ENCODE measurements at regions not wholly inside any gene's neighbourhood (a gene's known extent, or its start where the extent isn't known, plus 50 kb on each side); places are given as distances from the start of the nearest gene placed in this dataset.

DNA sequence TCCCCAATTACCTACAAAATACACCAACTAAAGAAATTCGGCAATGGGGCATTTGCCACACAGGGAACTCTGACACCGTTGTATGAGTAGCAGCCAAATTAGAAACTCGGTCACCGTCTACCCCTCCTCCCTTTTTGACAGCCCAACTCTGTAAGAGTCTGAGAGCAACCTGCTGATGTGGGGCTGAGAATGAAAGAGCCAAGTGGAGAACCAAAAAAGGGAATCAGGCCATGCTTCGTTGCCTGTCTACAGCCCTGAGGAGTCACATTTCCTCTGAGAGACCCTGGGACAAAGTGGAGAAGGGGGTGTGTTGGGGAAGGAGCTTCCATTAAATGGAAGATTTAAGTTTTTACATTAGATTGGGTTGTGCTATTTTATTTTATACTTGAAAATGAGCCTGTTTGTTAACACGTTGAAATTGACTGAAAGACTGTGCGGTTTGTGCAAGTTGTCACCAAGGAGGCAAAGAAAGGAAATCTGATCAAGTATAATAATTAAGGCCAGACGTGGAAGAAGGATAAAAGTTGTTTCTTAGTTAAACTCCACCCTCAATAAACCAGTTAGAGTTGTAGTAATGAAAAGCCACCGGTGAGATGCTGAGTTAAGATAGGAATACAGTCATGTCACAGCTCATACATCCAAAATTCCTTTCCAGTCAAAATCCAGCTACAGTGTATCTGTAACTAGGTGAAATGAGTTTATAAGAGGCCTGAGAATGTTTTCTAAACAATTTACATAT is 131.7 kb upstream of the CREB1 start:
- H3K4me3 Mint-ChIP-seq, result no peak overlapping the region
- no peak overlapping the region for H3K27ac Mint-ChIP-seq
- H3K4me1 Mint-ChIP-seq (ENCODE audit: low read depth), result peaks cover 8% of the 10 kb centered on the region
- no peaks in the 10 kb centered on the region for H3K27me3 Mint-ChIP-seq
- no peaks in the 10 kb centered on the region for H3K36me3 Mint-ChIP-seq (ENCODE audit: low read depth)
- no peaks in the 10 kb centered on the region for H3K9me3 Mint-ChIP-seq

DNA sequence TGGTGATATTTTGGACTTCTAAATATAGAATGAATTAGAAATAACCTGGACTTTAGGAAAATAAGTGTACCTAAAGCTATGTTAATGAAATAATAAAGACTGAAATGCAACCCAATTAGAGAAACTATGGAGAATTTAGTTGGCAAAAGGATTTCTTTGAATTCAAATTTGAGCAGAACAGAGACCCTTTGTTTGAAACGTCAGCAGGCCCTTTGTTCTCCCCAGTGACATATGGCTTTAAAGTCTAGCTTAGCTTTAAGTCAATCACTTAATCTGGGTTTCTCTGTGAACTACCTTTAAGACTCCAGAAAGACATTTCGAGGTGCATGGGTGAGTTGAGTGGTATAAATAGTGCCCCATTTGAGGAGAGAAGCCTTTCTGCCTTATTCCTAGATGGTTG is 130.5 kb upstream of the CREB1 start:
- no peaks in the 10 kb centered on the region for H3K27me3 Mint-ChIP-seq
- no peaks in the 10 kb centered on the region for H3K9me3 Mint-ChIP-seq
- no peaks in the 10 kb centered on the region for H3K36me3 Mint-ChIP-seq (ENCODE audit: low read depth)
- peaks cover 8% of the 10 kb centered on the region for H3K4me1 Mint-ChIP-seq (ENCODE audit: low read depth)
- H3K27ac Mint-ChIP-seq, result no peak overlapping the region
- H3K4me3 Mint-ChIP-seq, result no peak overlapping the region

DNA sequence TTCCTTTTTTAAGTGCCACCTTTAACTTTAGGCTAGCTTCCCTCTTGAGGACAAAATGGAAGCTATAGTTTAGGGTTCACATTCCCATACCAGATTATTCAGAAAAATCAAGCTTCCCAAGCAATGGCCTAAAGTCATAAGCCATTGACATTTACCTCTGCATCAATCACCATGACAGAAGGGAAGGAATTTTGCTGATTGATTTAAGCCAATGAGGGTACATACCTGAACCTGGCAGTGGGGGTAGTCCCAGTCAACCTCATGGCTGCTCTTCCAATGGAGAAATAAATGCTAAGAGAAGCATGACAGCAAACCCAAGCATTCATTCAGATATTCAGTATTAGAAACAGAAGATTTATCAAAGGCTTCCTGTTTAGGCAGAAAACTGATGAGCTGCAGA is 128.4 kb upstream of the CREB1 start:
- Mint-ChIP-seq H3K4me3 (no peak overlapping the region), H3K27me3 (peaks cover 3% of the 10 kb centered on the region), H3K36me3 (ENCODE audit: low read depth) (no peaks in the 10 kb centered on the region), H3K9me3 (no peaks in the 10 kb centered on the region), H3K27ac (no peak overlapping the region), H3K4me1 (ENCODE audit: low read depth) (no peaks in the 10 kb centered on the region)

DNA sequence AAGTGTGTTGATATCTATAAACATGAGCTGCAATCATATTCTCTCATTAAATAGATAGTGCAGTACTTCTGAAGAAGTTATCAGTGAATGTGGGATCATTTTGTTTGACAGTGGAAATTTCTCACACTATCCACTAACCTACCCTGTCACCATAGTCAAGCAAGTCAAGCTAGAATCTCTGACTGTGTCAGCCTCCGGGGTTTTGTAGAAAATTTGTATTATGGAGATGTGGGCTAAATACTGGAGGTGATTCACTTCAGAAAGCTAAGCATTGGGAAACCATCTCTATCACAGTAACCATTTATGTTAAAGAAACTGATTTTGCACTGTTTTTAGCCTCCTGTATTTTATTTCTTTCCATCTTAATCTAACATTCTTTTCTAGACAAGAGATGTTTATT is 126.6 kb upstream of the CREB1 start:
- H3K36me3 Mint-ChIP-seq (ENCODE audit: low read depth), result no peaks in the 10 kb centered on the region
- no peak overlapping the region for H3K4me3 Mint-ChIP-seq
- H3K4me1 Mint-ChIP-seq (ENCODE audit: low read depth), result no peaks in the 10 kb centered on the region
- no peaks in the 10 kb centered on the region for H3K9me3 Mint-ChIP-seq
- peaks cover 3% of the 10 kb centered on the region for H3K27me3 Mint-ChIP-seq
- H3K27ac Mint-ChIP-seq, result no peak overlapping the region

DNA sequence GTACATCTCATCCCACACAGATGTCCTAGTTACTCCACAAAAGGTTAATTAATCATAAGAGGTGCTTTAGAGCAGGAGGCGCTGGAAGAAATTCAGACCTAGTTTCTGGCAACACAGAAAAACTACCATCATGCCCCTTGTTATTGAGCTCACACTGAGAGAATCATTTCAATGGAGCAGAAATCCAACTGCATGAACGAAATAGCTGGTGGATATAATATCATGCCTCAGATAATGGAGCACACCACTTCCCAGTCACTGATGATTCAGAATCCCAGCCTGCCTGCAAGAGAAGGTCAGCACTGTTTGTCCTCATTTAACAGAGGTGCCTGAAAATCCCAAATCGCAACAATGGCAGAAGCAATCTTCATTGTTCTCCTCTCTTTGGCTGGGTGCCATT is 125.8 kb upstream of the CREB1 start:
- Mint-ChIP-seq H3K4me3 (no peak overlapping the region), H3K27ac (no peak overlapping the region), H3K36me3 (ENCODE audit: low read depth) (no peaks in the 10 kb centered on the region), H3K4me1 (ENCODE audit: low read depth) (no peaks in the 10 kb centered on the region), H3K27me3 (peaks cover 3% of the 10 kb centered on the region), H3K9me3 (no peaks in the 10 kb centered on the region)

DNA sequence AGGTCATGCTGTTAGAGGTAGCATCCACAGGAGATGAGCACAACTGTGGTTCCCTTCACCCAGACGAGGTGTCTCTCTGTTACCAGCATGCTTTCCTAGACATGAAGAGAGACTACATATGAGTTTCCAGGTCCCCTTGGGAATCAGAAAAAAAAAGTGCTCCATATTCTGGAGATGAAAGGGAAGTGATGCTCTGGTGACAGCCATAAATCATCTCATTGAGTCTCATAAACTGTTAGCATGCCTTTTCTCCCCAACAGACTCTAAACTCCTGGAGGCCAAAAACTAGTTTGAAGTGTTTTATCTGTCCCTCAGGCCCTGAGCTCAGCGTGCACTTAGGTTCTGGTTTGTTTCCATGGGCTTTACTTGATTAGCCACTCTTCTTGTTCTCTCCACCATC is 124.6 kb upstream of the CREB1 start:
- peaks cover 3% of the 10 kb centered on the region for H3K27me3 Mint-ChIP-seq
- H3K4me3 Mint-ChIP-seq, result no peak overlapping the region
- no peaks in the 10 kb centered on the region for H3K9me3 Mint-ChIP-seq
- H3K27ac Mint-ChIP-seq, result no peak overlapping the region
- no peaks in the 10 kb centered on the region for H3K4me1 Mint-ChIP-seq (ENCODE audit: low read depth)
- H3K36me3 Mint-ChIP-seq (ENCODE audit: low read depth), result no peaks in the 10 kb centered on the region

DNA sequence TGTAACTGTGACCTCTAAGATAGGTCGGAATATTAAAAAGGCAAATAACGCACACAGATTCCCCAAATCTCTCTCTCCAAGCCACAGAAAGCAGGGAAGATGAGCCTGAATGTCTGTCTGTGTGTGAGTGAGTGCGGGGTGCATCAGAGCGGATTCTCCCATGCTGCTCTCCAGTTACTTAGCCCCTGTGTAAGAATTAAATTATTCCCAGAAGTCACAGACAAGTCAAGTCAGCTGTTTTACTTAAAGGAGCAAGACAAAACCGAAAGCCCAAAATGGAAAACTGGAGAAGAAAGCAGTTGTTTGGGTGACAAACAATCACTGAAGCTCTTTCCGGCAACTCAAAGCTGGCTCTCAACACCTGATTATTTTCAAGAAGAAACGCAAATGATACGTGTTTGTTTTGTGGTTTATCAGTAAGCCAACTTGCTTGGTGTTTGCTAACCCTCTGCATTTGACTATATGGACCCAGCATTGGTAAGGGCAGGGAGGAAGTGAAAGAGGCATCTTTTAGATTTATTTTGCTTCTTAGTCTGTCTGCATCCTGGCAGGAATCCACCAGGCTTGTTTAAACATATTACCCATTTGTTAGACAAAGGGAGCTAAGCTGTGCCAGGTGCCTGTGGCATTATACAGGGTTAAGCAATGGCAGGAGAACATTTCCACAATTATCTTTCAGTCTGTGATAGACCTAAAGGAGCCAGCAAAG is 121.5 kb upstream of the CREB1 start:
- peaks cover 3% of the 10 kb centered on the region for H3K27me3 Mint-ChIP-seq
- H3K4me1 Mint-ChIP-seq (ENCODE audit: low read depth), result no peaks in the 10 kb centered on the region
- H3K36me3 Mint-ChIP-seq (ENCODE audit: low read depth), result no peaks in the 10 kb centered on the region
- H3K9me3 Mint-ChIP-seq, result no peaks in the 10 kb centered on the region
- no peak overlapping the region for H3K4me3 Mint-ChIP-seq
- no peak overlapping the region for H3K27ac Mint-ChIP-seq

DNA sequence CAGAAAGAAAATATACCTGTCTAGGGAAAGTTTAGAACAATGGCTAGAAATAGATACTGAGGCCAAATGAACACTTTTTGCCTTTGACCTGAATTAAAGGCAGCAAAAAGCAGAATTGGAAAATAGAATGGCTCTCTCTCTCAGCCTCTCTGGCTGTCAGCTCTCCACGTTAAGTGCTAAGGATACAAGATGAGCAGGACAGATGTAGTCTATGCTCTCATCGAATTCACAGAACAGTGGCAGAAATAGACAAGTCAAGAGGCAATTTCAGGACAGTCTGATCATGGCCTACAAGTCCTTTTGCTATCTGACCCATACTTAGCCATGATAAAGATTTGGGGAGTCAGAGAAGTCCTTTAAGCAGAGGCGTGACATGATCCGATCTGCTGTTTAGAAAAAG is 120.2 kb upstream of the CREB1 start:
- no peaks in the 10 kb centered on the region for H3K9me3 Mint-ChIP-seq
- no peak overlapping the region for H3K4me3 Mint-ChIP-seq
- peaks cover 3% of the 10 kb centered on the region for H3K27me3 Mint-ChIP-seq
- H3K27ac Mint-ChIP-seq, result no peak overlapping the region
- H3K36me3 Mint-ChIP-seq (ENCODE audit: low read depth), result no peaks in the 10 kb centered on the region
- no peaks in the 10 kb centered on the region for H3K4me1 Mint-ChIP-seq (ENCODE audit: low read depth)

DNA sequence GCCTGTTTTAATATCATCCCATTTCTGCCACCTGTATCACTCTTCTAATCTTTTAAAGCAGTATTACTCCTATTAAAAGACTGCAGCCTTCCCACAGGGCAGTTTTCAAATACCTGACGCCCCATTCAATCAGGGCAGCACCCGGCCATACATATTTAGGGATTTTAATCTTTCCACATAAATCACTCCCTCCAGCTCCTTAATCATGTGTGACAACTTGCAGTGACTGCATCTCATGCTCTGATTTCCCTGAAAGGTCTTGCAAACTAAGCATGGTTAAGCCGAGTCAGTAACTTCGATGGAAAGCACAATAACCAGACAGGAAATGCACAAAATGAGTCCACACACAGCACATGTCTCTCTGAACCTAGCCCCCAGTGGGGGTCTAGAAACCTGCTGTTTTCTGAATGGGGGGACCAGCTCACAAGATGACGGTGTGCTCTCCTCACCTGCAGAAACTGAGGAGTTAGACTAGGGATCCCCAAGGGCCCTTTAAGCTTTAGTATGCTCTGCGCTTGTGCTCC is 116.9 kb upstream of the CREB1 start:
- H3K27me3 Mint-ChIP-seq, result peaks cover 4% of the 10 kb centered on the region
- H3K4me1 Mint-ChIP-seq (ENCODE audit: low read depth), result no peaks in the 10 kb centered on the region
- H3K9me3 Mint-ChIP-seq, result no peaks in the 10 kb centered on the region
- no peaks in the 10 kb centered on the region for H3K36me3 Mint-ChIP-seq (ENCODE audit: low read depth)
- H3K27ac Mint-ChIP-seq, result no peak overlapping the region
- H3K4me3 Mint-ChIP-seq, result no peak overlapping the region

DNA sequence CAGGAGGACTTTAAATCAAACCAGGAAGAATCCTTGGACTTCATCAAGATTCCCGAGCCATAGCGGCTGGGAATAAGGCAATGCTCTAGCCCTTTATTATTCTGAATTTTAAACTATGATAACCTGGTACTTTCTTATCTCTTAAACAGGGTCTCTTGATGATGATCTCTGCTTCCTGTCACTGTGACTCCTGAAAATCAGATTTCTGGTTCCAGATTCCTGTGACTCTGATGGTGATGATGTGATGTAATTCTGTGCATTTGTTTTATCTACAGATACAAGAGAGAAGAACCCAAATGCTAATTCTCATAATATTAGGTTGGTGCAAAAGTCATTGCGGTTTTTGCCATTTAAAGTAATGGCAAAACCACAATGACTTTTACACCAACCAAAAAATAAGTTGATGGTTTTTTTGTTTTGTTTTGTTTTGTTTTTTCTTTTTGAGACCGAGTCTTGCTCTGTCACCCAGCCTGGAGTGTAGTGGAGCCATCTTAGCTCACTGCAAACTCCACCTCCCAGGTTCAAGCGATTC is 116.3 kb upstream of the CREB1 start:
- Mint-ChIP-seq H3K36me3 (ENCODE audit: low read depth) (no peaks in the 10 kb centered on the region), H3K9me3 (no peaks in the 10 kb centered on the region), H3K4me1 (ENCODE audit: low read depth) (no peaks in the 10 kb centered on the region), H3K27ac (no peak overlapping the region), H3K27me3 (peaks cover 4% of the 10 kb centered on the region), H3K4me3 (no peak overlapping the region)

DNA sequence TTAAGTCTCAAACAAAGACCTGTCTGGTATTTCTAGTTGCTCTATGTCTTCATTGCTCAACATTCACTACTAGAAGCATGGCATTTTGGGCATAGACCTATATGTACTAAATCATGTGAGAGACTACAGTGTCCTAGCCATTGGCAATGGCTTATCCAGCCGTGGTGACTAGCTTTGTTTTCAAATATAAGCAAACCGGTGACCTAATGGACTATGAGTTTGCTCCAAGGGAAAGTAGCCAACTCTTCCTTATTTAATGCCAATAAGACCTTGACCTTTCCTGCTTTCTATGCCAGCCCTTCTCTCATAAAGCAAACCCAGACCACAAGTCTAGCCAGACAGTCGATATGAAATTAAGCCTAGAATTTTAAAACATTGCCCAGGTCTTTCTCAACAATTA is 113.7 kb upstream of the CREB1 start:
- H3K27me3 Mint-ChIP-seq, result peaks cover 4% of the 10 kb centered on the region
- no peaks in the 10 kb centered on the region for H3K9me3 Mint-ChIP-seq
- H3K27ac Mint-ChIP-seq, result no peak overlapping the region
- no peaks in the 10 kb centered on the region for H3K36me3 Mint-ChIP-seq (ENCODE audit: low read depth)
- H3K4me3 Mint-ChIP-seq, result no peak overlapping the region
- H3K4me1 Mint-ChIP-seq (ENCODE audit: low read depth), result no peaks in the 10 kb centered on the region

DNA sequence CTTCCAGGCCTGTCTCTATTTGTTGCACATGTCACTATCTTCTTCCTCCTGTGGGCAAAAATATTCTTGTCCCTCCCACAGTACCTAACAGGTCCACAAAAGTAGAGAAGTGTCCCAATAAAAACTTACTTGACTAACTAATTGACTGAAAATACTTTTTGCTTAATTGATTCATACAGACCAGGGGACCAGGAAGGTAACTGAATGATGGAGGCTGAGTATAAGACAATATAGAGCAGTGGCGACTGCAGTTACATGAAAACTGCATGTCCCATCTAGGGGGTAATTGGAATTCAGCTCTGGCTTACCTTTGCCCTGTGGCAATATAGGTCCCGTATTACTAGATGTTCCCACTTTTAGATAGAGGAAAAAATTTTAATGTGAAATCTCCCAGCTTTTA is 112.9 kb upstream of the CREB1 start:
- Mint-ChIP-seq H3K36me3 (ENCODE audit: low read depth) (no peaks in the 10 kb centered on the region), H3K4me3 (no peak overlapping the region), H3K4me1 (ENCODE audit: low read depth) (no peaks in the 10 kb centered on the region), H3K9me3 (no peaks in the 10 kb centered on the region), H3K27me3 (peaks cover 7% of the 10 kb centered on the region), H3K27ac (no peak overlapping the region)

DNA sequence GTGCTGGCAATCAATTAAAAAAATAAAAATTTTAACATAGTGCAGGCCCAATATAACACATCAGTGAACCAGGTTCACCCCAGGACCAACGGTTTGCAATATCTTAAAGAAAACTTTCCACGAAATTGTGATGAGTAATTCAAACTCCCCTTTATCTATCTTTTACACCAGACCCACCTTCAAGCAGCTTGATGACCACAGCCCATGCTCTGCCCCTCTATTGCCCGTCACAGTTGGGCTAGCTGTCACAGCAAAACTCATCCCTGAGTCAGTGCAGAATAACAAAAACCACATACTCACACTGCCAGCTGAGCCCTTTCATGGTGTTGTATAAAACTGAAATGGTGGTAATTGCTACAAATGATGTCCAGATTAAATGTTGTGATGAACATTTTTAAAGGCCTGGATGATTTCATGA is 112.5 kb upstream of the CREB1 start:
- no peaks in the 10 kb centered on the region for H3K36me3 Mint-ChIP-seq (ENCODE audit: low read depth)
- no peaks in the 10 kb centered on the region for H3K9me3 Mint-ChIP-seq
- peaks cover 7% of the 10 kb centered on the region for H3K27me3 Mint-ChIP-seq
- no peak overlapping the region for H3K4me3 Mint-ChIP-seq
- H3K27ac Mint-ChIP-seq, result no peak overlapping the region
- no peaks in the 10 kb centered on the region for H3K4me1 Mint-ChIP-seq (ENCODE audit: low read depth)

DNA sequence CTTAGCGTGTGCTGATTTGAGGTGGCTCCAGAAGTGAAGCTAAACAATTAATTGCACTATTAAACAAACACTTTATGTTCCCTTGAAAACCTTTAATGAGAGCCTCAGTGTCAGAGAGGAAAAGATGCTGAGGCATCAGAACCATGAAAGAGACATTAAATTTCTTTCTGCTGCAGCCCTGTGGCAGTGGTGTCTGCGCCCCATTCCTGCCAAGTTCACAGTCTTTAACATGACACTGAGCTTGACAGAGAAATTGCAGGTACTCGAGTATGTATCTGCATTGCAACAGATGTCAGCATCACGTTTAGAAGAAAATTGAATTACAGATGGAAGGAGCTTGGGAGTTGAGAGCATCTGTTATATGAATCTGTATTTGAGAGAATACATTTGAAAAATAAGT is 111.3 kb upstream of the CREB1 start:
- Mint-ChIP-seq H3K4me1 (ENCODE audit: low read depth) (peaks cover 6% of the 10 kb centered on the region), H3K36me3 (ENCODE audit: low read depth) (no peaks in the 10 kb centered on the region), H3K27ac (no peak overlapping the region), H3K4me3 (no peak overlapping the region), H3K9me3 (peaks cover 6% of the 10 kb centered on the region), H3K27me3 (peaks cover 7% of the 10 kb centered on the region)

DNA sequence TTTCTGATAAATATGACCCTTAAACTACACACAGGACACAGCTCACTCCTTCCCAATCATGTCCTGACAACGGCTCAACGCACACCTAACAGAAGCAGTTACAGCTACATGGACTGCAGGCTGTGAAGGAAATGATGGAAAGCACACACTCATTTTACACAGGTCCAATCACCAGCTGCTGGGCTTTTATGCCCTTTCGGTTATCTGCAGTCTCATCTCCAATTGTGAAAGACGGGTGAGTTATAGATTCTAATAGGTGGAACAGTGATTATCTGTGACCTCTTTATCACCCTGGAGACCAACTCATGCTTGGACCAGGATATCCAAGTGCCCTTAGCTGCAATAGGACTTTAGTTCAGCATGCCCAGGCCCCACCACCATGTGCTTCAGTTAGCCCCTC is 110.4 kb upstream of the CREB1 start:
- H3K4me1 Mint-ChIP-seq (ENCODE audit: low read depth), result peaks cover 15% of the 10 kb centered on the region
- no peak overlapping the region for H3K4me3 Mint-ChIP-seq

More for the DNA sequence above, 110.4 kb upstream of the CREB1 start:
- H3K27ac Mint-ChIP-seq, result no peak overlapping the region
- peaks cover 12% of the 10 kb centered on the region for H3K9me3 Mint-ChIP-seq
- no peaks in the 10 kb centered on the region for H3K36me3 Mint-ChIP-seq (ENCODE audit: low read depth)
- peaks cover 7% of the 10 kb centered on the region for H3K27me3 Mint-ChIP-seq

Measured in stimulated activated naive CD8-positive, alpha-beta T cell treated with anti-CD3 and anti-CD28 coated beads, Interleukin-15, Interleukin-2, amounts not matched to agents 100 ng/mL and 50 ng/mL, for 24 hours (primary cell).